MCF 10A (cell line): ENCODE measurements at regions not wholly inside any gene's neighbourhood (a gene's known extent, or its start where the extent isn't known, plus 50 kb on each side); places are given as distances from the start of the nearest gene placed in this dataset.

Experiments
- BruUV-seq: library from RNA; stranded (reverse); fragments of 400-500 nt; replicated peaks from 2 replicates; lab custom pipeline; 2021; lab: Mats Ljungman, UMichigan
- CTCF ChIA-PET: fragments of 300-600 bp; sonication (Branson Sonifier 250); formaldehyde crosslinking; extraction: SDS; loops from one replicate; lab custom pipeline; 2021; ENCODE audit warnings: antibody characterized with exemption, inconsistent platforms; lab: Yijun Ruan, JAX
- POLR2A ChIA-PET: fragments of 300-600, 350-650 bp; sonication (Branson Sonifier 250); formaldehyde crosslinking; extraction: SDS; loops from one replicate; lab custom pipeline; 2020; ENCODE audit warnings: antibody characterized with exemption, inconsistent platforms; lab: Yijun Ruan, JAX
- DNase-seq: peaks from one replicate; pipeline ENCODE4 v3.0.0-alpha.2; 2018; ENCODE audit not compliant: unreplicated experiment
- H3K27ac Mint-ChIP-seq: one replicate; pipeline ENCODE4 v1.8.0; 2022; ENCODE audit warnings: mild to moderate bottlenecking, low read depth, mixed read lengths; ENCODE audit not compliant: unreplicated experiment
- H3K27me3 Mint-ChIP-seq: one replicate; pipeline ENCODE4 v1.8.0; 2022; ENCODE audit warnings: mixed read lengths; ENCODE audit not compliant: insufficient read depth, unreplicated experiment
- H3K36me3 Mint-ChIP-seq: one replicate; pipeline ENCODE4 v1.8.0; 2022; ENCODE audit warnings: mild to moderate bottlenecking, moderate library complexity, mixed read lengths; ENCODE audit not compliant: insufficient read depth, unreplicated experiment
- H3K4me1 Mint-ChIP-seq: one replicate; pipeline ENCODE4 v1.8.0; 2022; ENCODE audit warnings: mixed read lengths; ENCODE audit not compliant: insufficient read depth, unreplicated experiment
- H3K4me3 Mint-ChIP-seq: one replicate; pipeline ENCODE4 v1.8.0; 2022; ENCODE audit warnings: mild to moderate bottlenecking, moderate library complexity, mixed read lengths; ENCODE audit not compliant: unreplicated experiment
- H3K9me3 Mint-ChIP-seq: one replicate; pipeline ENCODE4 v1.8.0; 2022; ENCODE audit warnings: mixed read lengths; ENCODE audit not compliant: unreplicated experiment
- CTCF ChIP-seq: fragments of 200-600 bp; IDR thresholded peaks from one replicate; pipeline ENCODE4 v1.8.0; 2022; ENCODE audit warnings: antibody characterized with exemption, mild to moderate bottlenecking; ENCODE audit not compliant: unreplicated experiment
- intact Hi-C: fragments of 100-400 bp; cut with micrococcal nuclease; formaldehyde crosslinking; loops from 2 replicates; pipeline ENCODE4 v1.14.1; 2022

GRCh38 chr4:141304346-141304745 lies 83.7 kb downstream of the ZNF330 start:
- Mint-ChIP-seq H3K27me3 (no peaks in the 10 kb centered on the region), H3K36me3 (no peaks in the 10 kb centered on the region), H3K4me1 (no peaks in the 10 kb centered on the region), H3K4me3 (no peak overlapping the region), H3K27ac (no peak overlapping the region), H3K9me3 (no peaks in the 10 kb centered on the region)
- ChIA-PET POLR2A (no interaction called here), CTCF (no interaction called here)
- TF ChIP-seq CTCF: no peak
- intact Hi-C loops: no loop called here
- no TSS peak for BruUV-seq
- no peak for DNase-seq

- Mint-ChIP-seq H3K36me3 (no peaks in the 10 kb centered on the region), H3K27me3 (no peaks in the 10 kb centered on the region), H3K4me3 (no peak overlapping the region), H3K4me1 (no peaks in the 10 kb centered on the region), H3K9me3 (no peaks in the 10 kb centered on the region), H3K27ac (no peak overlapping the region)
- DNase-seq: no peak
- POLR2A ChIA-PET: interaction anchor here (0.6 kb wide), 2 partner anchors 47 to 1304 kb away, joined by 3 to 5 read pairs; no protein-coding TSS in a partner anchor
- no TSS peak for BruUV-seq
- intact Hi-C loops: loop anchor here (2.0 kb wide), 5 partner anchors 40 to 1540 kb away; partner anchors contain the start of gene INPP4B
- CTCF ChIA-PET: interaction anchor here (0.6 to 3.0 kb wide), 38 partner anchors 8 to 1225 kb away, joined by 3 to 26 read pairs (median 4); no protein-coding TSS in a partner anchor
- TF ChIP-seq CTCF: no peak
Measured at GRCh38 chr4:141306331-141306730, 85.6 kb downstream of the ZNF330 start.

- ChIA-PET CTCF (interaction anchor here (0.5 to 3.0 kb wide), 38 partner anchors 9 to 1004 kb away, joined by 3 to 26 read pairs (median 4); no protein-coding TSS in a partner anchor), POLR2A (no interaction called here)
- Mint-ChIP-seq H3K27ac (peak overlapping the region; percentile 17), H3K9me3 (no peaks in the 10 kb centered on the region), H3K4me1 (no peaks in the 10 kb centered on the region), H3K27me3 (no peaks in the 10 kb centered on the region), H3K4me3 (no peak overlapping the region), H3K36me3 (no peaks in the 10 kb centered on the region)
- BruUV-seq: no TSS peak
- peak; percentile 69 for DNase-seq
- peak; percentile 77 for TF ChIP-seq CTCF
- intact Hi-C loops: loop anchor here (2.0 kb wide), 5 partner anchors 40 to 1540 kb away; partner anchors contain the start of gene INPP4B
Measured at GRCh38 chr4:141307241-141307689, 86.6 kb downstream of the ZNF330 start.

GRCh38 chr4:141309874-141310273 lies 89.2 kb downstream of the ZNF330 start:
- intact Hi-C loops: no loop called here

More at GRCh38 chr4:141309874-141310273, 89.2 kb downstream of the ZNF330 start:
- POLR2A ChIA-PET: no interaction called here
- DNase-seq: no peak
- H3K9me3 Mint-ChIP-seq: no peaks in the 10 kb centered on the region
- no TSS peak for BruUV-seq
- H3K27me3 Mint-ChIP-seq: no peaks in the 10 kb centered on the region
- CTCF ChIA-PET: interaction anchor here (0.7 to 3.0 kb wide), 3 partner anchors 8 to 1468 kb away, joined by 3 to 10 read pairs (median 5); no protein-coding TSS in a partner anchor
- no peaks in the 10 kb centered on the region for H3K36me3 Mint-ChIP-seq
- no peak overlapping the region for H3K27ac Mint-ChIP-seq
- no peak overlapping the region for H3K4me3 Mint-ChIP-seq
- H3K4me1 Mint-ChIP-seq: no peaks in the 10 kb centered on the region
- TF ChIP-seq CTCF: no peak
